HG03378 (cell line): ENCODE measurements at regions not wholly inside any gene's neighbourhood (a gene's known extent, or its start where the extent isn't known, plus 50 kb on each side); places are given as distances from the start of the nearest gene placed in this dataset.
"Not testable (repeated sequence)": the region's sequence is repeated elsewhere in the genome, so short reads cannot be mapped to it uniquely, and the experiment has no call there.

ENCODE experiments used
- ATAC-seq: cut with Tn5 transposase; IDR thresholded peaks from one replicate; pipeline ENCODE4 v1.9.1; 2021; ENCODE audit warnings: mild to moderate bottlenecking, moderate library complexity; ENCODE audit not compliant: unreplicated experiment

GRCh38 chr2:193480187-193480586 lies 1285.5 kb upstream of the TMEFF2 start:
- no peak for ATAC-seq

GRCh38 chr2:193476171-193476800 lies 1281.6 kb upstream of the TMEFF2 start:
- no peak for ATAC-seq

DNA sequence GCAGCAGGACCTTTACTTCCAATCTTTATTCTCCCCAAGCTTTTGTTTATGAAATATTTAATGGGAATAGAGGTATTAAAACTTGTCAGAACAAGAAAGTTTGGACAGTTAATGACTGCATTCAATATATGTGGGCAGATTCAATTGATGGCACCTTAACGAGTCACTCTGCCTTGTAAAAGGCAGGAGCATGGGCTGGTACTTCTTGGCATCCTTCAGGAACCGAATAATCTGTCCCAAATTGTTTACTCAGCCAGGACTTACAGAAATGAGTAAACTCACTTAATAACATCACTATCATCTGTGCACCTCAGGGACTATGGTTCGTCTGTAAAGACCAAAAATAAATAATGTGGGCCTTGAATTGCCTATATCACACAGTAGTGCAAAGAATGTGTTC lies 1280.3 kb upstream of the TMEFF2 start:
- no peak for ATAC-seq

DNA sequence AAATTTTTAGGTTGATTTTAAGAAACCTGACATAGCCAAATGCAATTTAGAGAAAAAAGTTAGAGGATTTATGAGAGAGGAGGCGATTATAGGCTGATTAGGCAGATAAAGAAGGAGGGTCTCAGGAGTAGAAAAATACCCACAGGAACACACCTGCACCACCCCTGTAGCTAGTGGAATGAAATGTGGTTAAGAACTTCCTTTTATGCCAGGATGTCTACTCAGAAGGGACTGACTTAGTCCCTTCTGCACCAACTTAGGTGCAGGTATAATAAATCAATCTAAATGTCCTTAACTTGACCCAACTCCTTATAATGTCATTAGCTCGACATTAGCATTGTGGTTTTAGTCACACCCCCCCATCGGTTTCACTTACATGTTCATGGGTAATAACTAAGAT lies 1274.5 kb upstream of the TMEFF2 start:
- no peak for ATAC-seq

DNA sequence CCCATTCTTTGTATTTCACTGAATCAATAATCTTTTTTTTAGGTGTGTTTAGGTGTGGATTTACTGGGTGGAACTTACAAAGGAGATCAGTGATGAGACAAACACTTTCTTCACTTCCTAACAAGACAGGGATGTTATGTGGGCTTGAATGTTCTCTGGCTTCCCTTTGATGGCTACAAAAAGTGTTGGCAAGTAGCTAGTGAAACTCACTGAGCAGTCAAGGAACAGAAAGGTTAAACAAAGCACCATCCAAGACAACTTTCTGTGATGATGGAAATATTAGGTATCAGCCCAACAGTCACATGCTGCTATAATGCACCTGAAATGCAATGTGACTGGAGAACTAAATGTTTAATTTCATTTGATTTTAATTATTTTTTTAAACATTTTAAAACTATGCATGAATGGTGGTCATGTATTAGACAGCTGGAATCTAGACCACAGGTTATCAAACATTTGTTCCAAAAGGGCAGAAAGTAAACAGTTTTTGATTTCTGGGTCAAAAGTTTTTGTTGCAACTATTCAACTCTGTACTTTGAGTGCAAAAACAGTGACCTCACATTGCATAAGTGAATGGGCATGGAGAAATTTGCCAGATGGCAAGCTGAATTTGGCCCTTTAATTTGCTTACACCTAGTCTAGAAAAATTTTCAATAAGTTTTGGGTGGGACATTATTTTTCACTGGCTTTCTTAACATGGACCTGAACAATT lies 1272.7 kb upstream of the TMEFF2 start:
- no peak for ATAC-seq

DNA sequence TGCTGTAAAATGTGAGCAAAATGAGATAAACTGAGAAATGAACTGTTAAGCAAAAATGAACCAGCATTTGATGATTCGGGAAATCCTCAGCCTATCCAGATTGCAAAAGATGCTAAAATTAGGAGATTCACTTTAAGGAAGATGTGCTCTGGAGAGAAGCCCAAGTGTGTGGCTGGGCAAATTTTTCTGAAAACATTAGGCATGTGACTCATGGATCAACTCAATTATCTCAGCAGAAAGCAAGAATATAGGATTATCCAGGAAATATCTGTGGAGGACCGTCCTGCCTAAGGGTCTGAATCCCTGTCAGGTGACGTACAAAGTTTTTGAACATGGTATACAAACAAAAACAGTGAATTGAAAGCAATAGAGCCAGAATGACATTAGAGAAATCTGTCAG lies 1268.3 kb upstream of the TMEFF2 start:
- no peak for ATAC-seq

DNA sequence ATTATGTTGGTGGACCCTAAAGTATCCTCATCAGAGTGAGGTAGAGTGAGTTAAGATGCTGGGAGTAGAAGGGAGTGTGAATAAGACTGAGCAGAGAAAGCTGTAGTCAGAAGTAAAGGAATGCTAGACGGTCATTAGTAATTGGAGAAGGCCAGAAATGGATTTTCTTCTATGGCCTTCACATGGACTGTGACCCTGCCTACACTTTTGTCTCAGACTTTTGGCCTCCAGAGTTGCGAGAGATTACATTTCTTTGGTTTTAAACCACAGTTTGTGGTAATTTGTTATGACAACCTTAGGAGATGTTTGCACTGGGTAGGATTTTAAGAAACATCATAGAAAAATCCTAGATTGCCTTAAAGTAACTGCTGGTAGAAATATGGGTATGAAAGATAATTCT lies 1267.7 kb upstream of the TMEFF2 start:
- no peak for ATAC-seq

DNA sequence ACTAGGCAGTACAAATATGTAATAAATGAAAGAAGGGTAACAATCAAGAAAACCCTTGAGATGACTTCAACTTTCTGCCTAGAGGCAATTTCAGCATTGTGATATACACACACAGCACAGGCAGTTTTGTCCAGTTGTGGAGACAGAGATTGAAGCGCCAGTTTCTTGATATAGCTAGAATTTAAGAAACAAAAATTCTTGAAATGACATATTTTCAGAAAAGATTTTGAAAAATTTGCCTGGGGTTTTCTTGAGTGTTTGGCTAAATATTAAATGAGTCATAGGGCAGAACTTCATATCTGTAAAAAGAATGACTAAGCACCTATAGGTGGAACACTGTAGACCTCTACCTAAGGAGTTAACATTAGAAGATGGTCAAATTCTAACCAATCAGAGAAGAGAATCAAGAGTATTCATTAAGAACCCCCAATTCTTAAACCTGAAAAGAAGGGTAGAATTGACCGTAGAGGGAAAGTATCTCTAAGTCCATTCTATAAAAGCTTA lies 1266.8 kb upstream of the TMEFF2 start:
- no peak for ATAC-seq

GRCh38 chr2:193446967-193447366 lies 1252.2 kb upstream of the TMEFF2 start:
- ATAC-seq = no peak

DNA sequence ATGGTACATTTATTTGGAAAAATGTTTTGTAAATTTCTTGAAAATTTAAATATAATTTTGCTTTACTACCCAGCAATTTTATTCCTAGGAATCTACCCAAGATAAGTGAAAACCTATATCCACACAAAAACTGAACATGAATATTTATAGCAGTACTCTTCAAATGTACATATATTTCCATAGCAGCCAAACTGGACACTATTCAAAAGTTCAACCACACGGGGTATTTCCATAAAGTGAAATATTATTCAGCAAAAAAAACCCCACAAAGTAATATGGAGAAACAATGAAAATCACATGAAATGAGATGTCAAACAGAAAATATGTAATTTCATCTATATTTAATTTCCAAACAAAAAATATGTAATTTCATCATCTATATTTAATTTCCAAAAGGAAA lies 1247.6 kb upstream of the TMEFF2 start:
- ATAC-seq = no peak

GRCh38 chr2:193428336-193428818 lies 1233.6 kb upstream of the TMEFF2 start:
- no peak for ATAC-seq

DNA sequence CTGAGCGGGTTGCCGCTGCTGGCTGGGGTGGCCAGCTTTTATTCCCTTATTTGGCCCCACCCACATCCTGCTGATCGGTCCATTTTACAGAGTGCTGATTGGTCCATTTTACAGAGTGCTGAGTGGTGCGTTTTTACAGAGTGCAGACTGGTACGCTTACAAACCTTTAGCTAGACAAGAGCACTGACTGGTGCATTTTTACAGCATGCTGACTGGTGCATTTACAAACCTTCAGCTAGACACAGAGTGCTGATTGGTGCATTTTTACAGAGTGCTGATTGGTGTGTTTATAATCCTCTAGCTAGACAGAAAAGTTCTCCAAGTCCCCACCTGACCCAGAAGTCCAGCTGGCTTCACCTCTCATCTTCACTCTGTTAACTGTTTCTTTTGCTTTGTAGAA lies 1217.6 kb upstream of the TMEFF2 start:
- not testable (repeated sequence) for ATAC-seq

- ATAC-seq = no peak
Measured at GRCh38 chr2:193409951-193410350, 1215.2 kb upstream of the TMEFF2 start.

DNA sequence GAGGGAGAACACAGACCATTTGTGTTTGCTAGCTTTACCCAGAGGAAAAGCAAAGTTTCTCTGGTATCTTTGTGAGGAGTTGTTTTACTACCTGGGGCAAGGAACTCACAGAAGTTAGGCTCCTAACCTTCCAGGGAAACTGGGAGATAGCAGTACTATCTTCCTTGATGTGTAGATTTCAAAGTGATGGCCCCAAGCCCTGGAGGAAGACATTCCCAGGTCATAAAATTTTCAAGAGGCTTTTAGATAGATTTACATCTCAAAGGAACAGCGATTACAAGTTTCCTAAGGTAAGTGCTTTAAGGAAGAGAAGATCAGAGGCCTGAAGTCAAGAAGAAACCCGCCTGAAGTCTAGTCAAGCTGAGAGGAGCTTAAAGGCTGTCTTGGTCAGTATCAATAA lies 1187.8 kb upstream of the TMEFF2 start:
- no peak for ATAC-seq

GRCh38 chr2:193377789-193378188 lies 1183.1 kb upstream of the TMEFF2 start:
- ATAC-seq = peak; percentile 58

- no peak for ATAC-seq
Measured at GRCh38 chr2:193373120-193373519, 1178.4 kb upstream of the TMEFF2 start.

DNA sequence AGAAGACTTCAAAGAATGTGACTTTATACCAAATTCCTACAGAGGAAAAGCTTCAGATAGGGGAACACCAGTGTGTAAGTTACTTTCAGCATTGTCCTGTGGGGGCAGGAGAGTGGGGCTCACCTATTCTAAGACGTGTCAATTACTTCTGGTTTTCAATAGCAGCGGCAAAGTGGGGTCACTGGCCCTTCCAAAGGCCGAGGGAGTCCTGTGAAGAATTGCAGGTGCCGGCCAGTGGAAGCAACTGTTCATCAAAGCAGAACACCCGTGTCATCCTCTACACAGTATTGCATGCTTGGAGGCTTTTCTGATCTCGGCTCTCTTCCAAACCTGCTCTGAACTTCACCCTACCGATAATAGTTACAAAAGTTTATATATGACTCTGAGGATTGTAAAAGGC lies 1176.5 kb upstream of the TMEFF2 start:
- no peak for ATAC-seq

GRCh38 chr2:193368615-193369014 lies 1173.9 kb upstream of the TMEFF2 start:
- no peak for ATAC-seq

DNA sequence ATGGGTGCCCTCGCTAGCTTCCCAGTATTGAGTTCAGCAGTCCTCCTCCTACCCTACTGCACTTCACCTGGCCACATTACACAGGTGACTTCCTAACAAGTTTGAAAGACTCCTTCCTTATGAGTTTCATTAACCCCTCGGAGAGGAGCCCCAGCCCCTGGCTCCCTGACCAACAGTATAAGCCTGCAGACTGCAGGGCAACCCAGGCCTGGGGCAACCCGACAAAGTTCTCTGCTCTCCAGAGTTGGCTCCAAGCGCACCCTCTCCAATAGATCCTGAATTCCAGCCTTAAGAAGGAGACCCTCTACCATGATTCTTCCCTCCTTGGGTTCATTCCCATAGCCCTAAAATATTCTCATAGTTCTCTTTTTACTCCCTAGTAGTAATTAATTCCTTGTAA lies 1162.8 kb upstream of the TMEFF2 start:
- ATAC-seq = no peak

DNA sequence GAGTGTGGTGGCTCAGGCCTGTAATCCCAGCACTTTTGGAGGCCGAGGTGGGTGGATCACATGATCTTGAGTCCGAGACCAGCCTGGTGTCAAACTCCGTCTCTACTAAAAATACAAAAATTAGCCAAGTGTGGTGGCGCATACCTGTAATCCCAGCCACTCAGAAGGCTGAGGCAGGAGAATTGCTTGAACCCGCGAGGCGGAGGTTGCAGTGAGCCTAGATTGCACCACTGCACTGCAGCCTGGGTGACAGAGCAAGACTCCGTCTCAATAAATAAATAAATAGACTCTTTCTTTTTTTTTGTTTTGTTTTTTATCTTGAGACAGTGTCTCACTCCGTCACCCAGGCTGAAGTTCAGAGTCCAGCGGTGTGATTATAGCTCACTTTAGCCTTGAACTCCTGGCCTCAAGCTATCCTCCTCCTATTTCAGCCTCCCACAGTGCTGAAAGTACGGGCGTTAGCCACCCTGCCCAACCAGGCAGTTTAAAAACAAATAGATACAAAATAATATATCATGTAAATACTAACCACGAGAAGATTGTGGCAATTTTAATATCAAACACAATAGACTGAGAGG lies 1158.0 kb upstream of the TMEFF2 start:
- ATAC-seq = not testable (repeated sequence)

DNA sequence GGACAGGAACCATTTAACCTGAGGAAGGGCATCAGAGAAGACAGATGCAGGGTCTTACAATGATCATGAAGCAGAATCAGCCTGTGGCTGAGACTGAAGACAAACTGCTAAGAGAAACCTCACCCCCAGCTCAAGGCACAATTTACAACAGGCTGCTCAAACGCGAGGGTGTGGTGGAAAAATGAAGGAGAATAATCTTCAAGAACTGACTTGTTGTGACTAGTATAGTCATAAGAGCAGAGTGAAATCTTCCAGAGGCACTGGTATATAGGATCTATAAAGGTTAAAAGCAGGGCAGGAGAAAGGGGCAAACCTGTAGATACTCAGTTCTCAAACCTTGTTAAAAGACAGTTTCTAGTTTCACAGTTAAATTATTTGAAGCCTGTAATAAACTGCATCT lies 1155.8 kb upstream of the TMEFF2 start:
- ATAC-seq = no peak

- ATAC-seq = no peak
Measured at GRCh38 chr2:193349642-193350041, 1154.9 kb upstream of the TMEFF2 start.
